GM10266 (cell line): ENCODE measurements at regions not wholly inside any gene's neighbourhood (a gene's known extent, or its start where the extent isn't known, plus 50 kb on each side); places are given as distances from the start of the nearest gene placed in this dataset.

Experiments
- DNase-seq: peaks from one replicate; pipeline ENCODE4 v3.0.0; 2012; ENCODE audit errors: extremely low spot score
- TF ChIP-seq, protein P1 (sequence below): IDR thresholded peaks from 2 replicates; pipeline ENCODE4 v1.5.1; 2012; ENCODE audit warnings: mild to moderate bottlenecking, low read depth; ENCODE audit not compliant: control insufficient read depth, insufficient read depth; ENCODE audit errors: missing control alignments

DNA sequence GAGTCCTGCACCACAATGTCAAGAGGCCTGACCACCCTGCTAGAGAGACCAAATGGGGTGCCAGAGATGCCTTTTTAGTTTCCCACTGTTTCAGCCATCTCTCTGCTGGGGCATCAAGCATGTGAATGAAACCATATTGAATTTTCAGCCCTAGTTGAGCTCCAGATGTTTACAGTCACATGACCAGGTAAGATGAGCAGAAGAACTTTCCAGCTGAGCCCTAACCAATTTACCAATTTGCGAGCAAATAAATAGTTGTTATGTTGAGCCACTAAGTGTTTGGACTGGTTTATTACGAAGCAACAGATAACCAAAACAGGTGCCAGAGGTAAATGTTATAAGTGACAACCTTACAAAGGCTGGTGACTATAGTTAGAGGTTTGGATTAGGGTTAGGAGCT is 209.1 kb upstream of the CCL2 start:
- TF ChIP-seq, protein P1, sequence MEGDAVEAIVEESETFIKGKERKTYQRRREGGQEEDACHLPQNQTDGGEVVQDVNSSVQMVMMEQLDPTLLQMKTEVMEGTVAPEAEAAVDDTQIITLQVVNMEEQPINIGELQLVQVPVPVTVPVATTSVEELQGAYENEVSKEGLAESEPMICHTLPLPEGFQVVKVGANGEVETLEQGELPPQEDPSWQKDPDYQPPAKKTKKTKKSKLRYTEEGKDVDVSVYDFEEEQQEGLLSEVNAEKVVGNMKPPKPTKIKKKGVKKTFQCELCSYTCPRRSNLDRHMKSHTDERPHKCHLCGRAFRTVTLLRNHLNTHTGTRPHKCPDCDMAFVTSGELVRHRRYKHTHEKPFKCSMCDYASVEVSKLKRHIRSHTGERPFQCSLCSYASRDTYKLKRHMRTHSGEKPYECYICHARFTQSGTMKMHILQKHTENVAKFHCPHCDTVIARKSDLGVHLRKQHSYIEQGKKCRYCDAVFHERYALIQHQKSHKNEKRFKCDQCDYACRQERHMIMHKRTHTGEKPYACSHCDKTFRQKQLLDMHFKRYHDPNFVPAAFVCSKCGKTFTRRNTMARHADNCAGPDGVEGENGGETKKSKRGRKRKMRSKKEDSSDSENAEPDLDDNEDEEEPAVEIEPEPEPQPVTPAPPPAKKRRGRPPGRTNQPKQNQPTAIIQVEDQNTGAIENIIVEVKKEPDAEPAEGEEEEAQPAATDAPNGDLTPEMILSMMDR: no peak
- DNase-seq: no peak

- TF ChIP-seq, protein P1: no peak
- DNase-seq: no peak
Observed at GRCh38 chr17:34051046-34051445, 204.0 kb upstream of the CCL2 start.

GRCh38 chr17:34054495-34054894 is 200.6 kb upstream of the CCL2 start:
- no peak for DNase-seq
- TF ChIP-seq, protein P1: no peak

- TF ChIP-seq, protein P1: no peak
- DNase-seq: no peak
Observed at GRCh38 chr17:34055606-34056005, 199.5 kb upstream of the CCL2 start.

GRCh38 chr17:34059423-34060220 is 195.5 kb upstream of the CCL2 start:
- TF ChIP-seq, protein P1: no peak
- no peak for DNase-seq

- DNase-seq: no peak
- TF ChIP-seq, protein P1: no peak
Observed at GRCh38 chr17:34066528-34066927, 188.6 kb upstream of the CCL2 start.

- DNase-seq: no peak
- TF ChIP-seq, protein P1: no peak
Observed at GRCh38 chr17:34067011-34067410, 188.1 kb upstream of the CCL2 start.
